HG03575 (cell line): ENCODE measurements at regions not wholly inside any gene's neighbourhood (a gene's known extent, or its start where the extent isn't known, plus 50 kb on each side); places are given as distances from the start of the nearest gene placed in this dataset.
"Not testable (repeated sequence)": the region's sequence is repeated elsewhere in the genome, so short reads cannot be mapped to it uniquely, and the experiment has no call there.

Experiments
- ATAC-seq: cut with Tn5 transposase; IDR thresholded peaks from one replicate; pipeline ENCODE4 v1.9.1; 2021; ENCODE audit not compliant: unreplicated experiment, insufficient number of reproducible peaks, low FRiP score; ENCODE audit errors: extremely low read depth

- no peak for ATAC-seq
These were observed 1515.7 kb downstream of the SI start for GRCh38 chr3:163562625-163563024.

GRCh38 chr3:163561151-163561550 lies 1517.1 kb downstream of the SI start:
- no peak for ATAC-seq

- no peak for ATAC-seq
These were observed 1517.8 kb downstream of the SI start for GRCh38 chr3:163560459-163560858.

GRCh38 chr3:163556813-163557523 lies 1521.3 kb downstream of the SI start:
- ATAC-seq = no peak

- no peak for ATAC-seq
These were observed 1522.4 kb downstream of the SI start for GRCh38 chr3:163555918-163556317.

GRCh38 chr3:163552659-163552966 lies 1525.7 kb downstream of the SI start:
- no peak for ATAC-seq

- not testable (repeated sequence) for ATAC-seq
These were observed 1526.2 kb downstream of the SI start for GRCh38 chr3:163551915-163552658.

- ATAC-seq = no peak
These were observed 1530.3 kb downstream of the SI start for GRCh38 chr3:163548015-163548414.

- ATAC-seq = no peak
These were observed 1531.1 kb downstream of the SI start for GRCh38 chr3:163547014-163547685.

- no peak for ATAC-seq
These were observed 1534.6 kb downstream of the SI start for GRCh38 chr3:163543662-163544061.

GRCh38 chr3:163541629-163542028 lies 1536.7 kb downstream of the SI start:
- no peak for ATAC-seq

- no peak for ATAC-seq
These were observed 1539.9 kb downstream of the SI start for GRCh38 chr3:163538387-163538786.

GRCh38 chr3:163533381-163533780 lies 1544.9 kb downstream of the SI start:
- no peak for ATAC-seq

- ATAC-seq = no peak
These were observed 1554.9 kb downstream of the SI start for GRCh38 chr3:163523375-163523774.

GRCh38 chr3:163521261-163521660 lies 1557.0 kb downstream of the SI start:
- ATAC-seq = no peak

- no peak for ATAC-seq
These were observed 1560.2 kb downstream of the SI start for GRCh38 chr3:163518065-163518464.

GRCh38 chr3:163513149-163513657 lies 1565.1 kb downstream of the SI start:
- no peak for ATAC-seq

- ATAC-seq = no peak
These were observed 1570.1 kb downstream of the SI start for GRCh38 chr3:163508206-163508605.

- ATAC-seq = no peak
These were observed 1573.3 kb downstream of the SI start for GRCh38 chr3:163504974-163505373.

GRCh38 chr3:163499736-163500219 lies 1578.5 kb downstream of the SI start:
- not testable (repeated sequence) for ATAC-seq
